Stimulated activated CD8-positive, alpha-beta memory T cell treated with anti-CD3 and anti-CD28 coated beads, Interleukin-15, amount 100 ng/mL, for 4 hours (primary cell): ENCODE measurements at regions not wholly inside any gene's neighbourhood (a gene's known extent, or its start where the extent isn't known, plus 50 kb on each side); places are given as distances from the start of the nearest gene placed in this dataset.
A peak's percentile ranks its signal among the peaks of the same experiment; 100 is the strongest.
"Not testable (repeated sequence)": the region's sequence is repeated elsewhere in the genome, so short reads cannot be mapped to it uniquely, and the experiment has no call there.

Source experiments
- DNase-seq, 2 donors: peaks; one replicate each; pipeline ENCODE4 v3.0.0-alpha.2; 2020; ENCODE audit warnings: low read depth in 2 of 2

- no peak for DNase-seq
Observed at GRCh38 chr12:4822572-4822971, 87.1 kb upstream of the KCNA1 start.

GRCh38 chr12:4824380-4824779 is 85.3 kb upstream of the KCNA1 start:
- DNase-seq: no peak

- no peak for DNase-seq
Observed at GRCh38 chr12:4825011-4825858, 84.5 kb upstream of the KCNA1 start.

GRCh38 chr12:4826909-4827308 is 82.8 kb upstream of the KCNA1 start:
- DNase-seq: no peak

GRCh38 chr12:4828176-4828575 is 81.5 kb upstream of the KCNA1 start:
- no peak for DNase-seq

- no peak for DNase-seq
Observed at GRCh38 chr12:4829161-4829792, 80.4 kb upstream of the KCNA1 start.

GRCh38 chr12:4829793-4830162 is 79.9 kb upstream of the KCNA1 start:
- no peak for DNase-seq

GRCh38 chr12:4830556-4831210 is 79.0 kb upstream of the KCNA1 start:
- DNase-seq: no peak

GRCh38 chr12:4833053-4833452 is 76.7 kb upstream of the KCNA1 start:
- DNase-seq: no peak

GRCh38 chr12:4833524-4833923 is 76.2 kb upstream of the KCNA1 start:
- DNase-seq: no peak

- DNase-seq: not testable (repeated sequence)
Observed at GRCh38 chr12:4842401-4842800, 67.3 kb upstream of the KCNA1 start.

- DNase-seq: no peak
Observed at GRCh38 chr12:4843907-4844306, 65.8 kb upstream of the KCNA1 start.

- DNase-seq: no peak
Observed at GRCh38 chr12:4847713-4848112, 62.0 kb upstream of the KCNA1 start.

GRCh38 chr12:4849115-4849541 is 60.6 kb upstream of the KCNA1 start:
- DNase-seq: no peak

GRCh38 chr12:4849795-4850345 is 59.8 kb upstream of the KCNA1 start:
- no peak for DNase-seq

GRCh38 chr12:4850857-4851380 is 58.8 kb upstream of the KCNA1 start:
- no peak for DNase-seq

GRCh38 chr12:4852308-4852707 is 57.4 kb upstream of the KCNA1 start:
- no peak for DNase-seq

- DNase-seq: no peak
Observed at GRCh38 chr12:4852911-4853310, 56.8 kb upstream of the KCNA1 start.

- DNase-seq: peak in 1 of 2 donors; percentile 10
Observed at GRCh38 chr12:4855121-4855924, 54.4 kb upstream of the KCNA1 start.

GRCh38 chr12:4856596-4856995 is 53.1 kb upstream of the KCNA1 start:
- DNase-seq: no peak
